BJ (cell line): ENCODE measurements at regions not wholly inside any gene's neighbourhood (a gene's known extent, or its start where the extent isn't known, plus 50 kb on each side); places are given as distances from the start of the nearest gene placed in this dataset.
A peak's percentile ranks its signal among the peaks of the same experiment; 100 is the strongest.

Experiments
- CTCF ChIA-PET: fragments of 350-600 bp; formaldehyde crosslinking; extraction: SDS; loops from one replicate; lab custom pipeline; 2021; ENCODE audit warnings: antibody characterized with exemption, inconsistent platforms; lab: Yijun Ruan, JAX
- POLR2A ChIA-PET: fragments of 300-600 bp; sonication (Branson Sonifier 250); formaldehyde crosslinking; extraction: SDS; loops from one replicate; lab custom pipeline; 2021; ENCODE audit warnings: antibody characterized with exemption; lab: Charles Lee
- DNase-seq: peaks from one replicate; pipeline ENCODE4 v3.0.0-alpha.2; 2011; ENCODE audit warnings: low read depth
- H3K27me3 ChIP-seq: 2 replicates; pipeline ENCODE4 v1.6.0; 2011; ENCODE audit warnings: low read length; ENCODE audit not compliant: control insufficient read depth, insufficient read depth
- H3K36me3 ChIP-seq: 2 replicates; pipeline ENCODE4 v1.5.1; 2011; ENCODE audit warnings: low read length; ENCODE audit not compliant: control insufficient read depth, insufficient read depth
- H3K4me3 ChIP-seq: 2 replicates; pipeline ENCODE4 v1.5.1; 2011; ENCODE audit warnings: low read depth, mild to moderate bottlenecking, control low read depth, low read length
- CTCF ChIP-seq: IDR thresholded peaks from 2 replicates; pipeline ENCODE4 v1.5.1; 2011; ENCODE audit warnings: low read depth, mild to moderate bottlenecking, control low read depth, inconsistent platforms, low read length, moderate library complexity; ENCODE audit not compliant: insufficient read depth

DNA sequence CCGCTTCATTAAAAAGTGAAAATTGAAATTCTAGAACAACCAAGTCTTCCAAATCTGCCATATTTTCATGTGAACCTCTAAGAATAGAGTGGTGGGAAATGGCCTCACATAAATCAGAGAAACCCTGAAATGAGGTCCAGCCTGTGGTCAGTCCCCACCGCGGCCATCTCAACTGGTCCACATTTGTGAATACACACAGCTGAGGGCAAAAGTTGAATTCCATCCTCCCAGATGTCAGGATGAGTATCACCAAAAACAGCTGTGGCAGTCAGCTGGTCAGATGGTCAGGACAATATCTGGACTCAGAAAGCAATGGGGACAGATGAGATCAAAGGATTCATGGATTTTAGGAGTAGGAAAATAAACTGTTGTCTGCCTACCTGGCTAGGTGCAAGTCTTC, 219.4 kb upstream of the NCKAP5 start:
- DNase-seq: no peak
- no peak overlapping the region for H3K4me3 ChIP-seq
- POLR2A ChIA-PET: no interaction called here
- CTCF ChIA-PET: interaction anchor here (1.0 to 3.8 kb wide), 3 partner anchors 10 to 227 kb away, joined by 3 to 15 read pairs (median 3); no protein-coding TSS in a partner anchor
- no peaks in the 10 kb centered on the region for H3K27me3 ChIP-seq
- TF ChIP-seq CTCF: no peak
- H3K36me3 ChIP-seq: no peaks in the 10 kb centered on the region

- Histone ChIP-seq H3K4me3 (no peak overlapping the region), H3K36me3 (no peaks in the 10 kb centered on the region), H3K27me3 (no peaks in the 10 kb centered on the region)
- CTCF ChIA-PET: interaction anchor here (1.0 to 3.8 kb wide), 3 partner anchors 9 to 56 kb away, joined by 3 to 15 read pairs (median 5); no protein-coding TSS in a partner anchor
- TF ChIP-seq CTCF: no peak
- POLR2A ChIA-PET: no interaction called here
- no peak for DNase-seq
Observed at GRCh38 chr2:133788386-133788785, 220.1 kb upstream of the NCKAP5 start.

- ChIA-PET CTCF (interaction anchor here (0.8 to 3.8 kb wide), 5 partner anchors 10 to 229 kb away, joined by 3 to 15 read pairs (median 5); no protein-coding TSS in a partner anchor), POLR2A (no interaction called here)
- H3K4me3 ChIP-seq: no peak overlapping the region
- no peak for TF ChIP-seq CTCF
- H3K36me3 ChIP-seq: no peaks in the 10 kb centered on the region
- DNase-seq: no peak
- H3K27me3 ChIP-seq: no peaks in the 10 kb centered on the region
Observed at GRCh38 chr2:133789743-133790142, 221.5 kb upstream of the NCKAP5 start.

DNA sequence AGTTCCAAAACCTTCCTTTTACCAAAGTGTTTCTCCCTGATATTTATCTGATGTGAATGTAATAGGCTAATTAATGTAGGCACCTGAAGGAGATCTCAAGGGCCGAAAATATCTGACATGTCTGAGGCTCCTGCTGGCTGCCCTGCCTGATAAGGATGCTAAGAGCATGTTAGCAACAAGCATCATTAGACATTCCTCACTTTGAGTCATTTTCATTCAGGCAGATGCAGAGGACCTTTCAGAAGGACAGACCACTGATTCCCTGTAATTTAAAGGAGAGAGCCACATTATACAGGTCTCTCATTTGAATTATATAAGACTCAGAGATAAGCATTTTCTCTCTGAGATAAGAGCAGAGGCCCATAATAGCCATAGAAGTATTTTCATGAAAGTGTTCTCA, 222.4 kb upstream of the NCKAP5 start:
- TF ChIP-seq CTCF: no peak
- CTCF ChIA-PET: interaction anchor here (1.9 to 3.8 kb wide), 2 partner anchors 11 to 53 kb away, joined by 10 to 15 read pairs; no protein-coding TSS in a partner anchor

GRCh38 chr2:133791191-133791590, 222.9 kb upstream of the NCKAP5 start:
- peak; percentile 59 for DNase-seq
- no peaks in the 10 kb centered on the region for H3K27me3 ChIP-seq
- POLR2A ChIA-PET: no interaction called here
- no peaks in the 10 kb centered on the region for H3K36me3 ChIP-seq
- TF ChIP-seq CTCF: no peak
- H3K4me3 ChIP-seq: no peak overlapping the region
- CTCF ChIA-PET: interaction anchor here (1.3 to 3.8 kb wide), 3 partner anchors 11 to 53 kb away, joined by 3 to 15 read pairs (median 10); no protein-coding TSS in a partner anchor

More for the DNA sequence above, 222.4 kb upstream of the NCKAP5 start:
- no peak for DNase-seq
- POLR2A ChIA-PET: no interaction called here
- no peak overlapping the region for H3K4me3 ChIP-seq
- H3K27me3 ChIP-seq: no peaks in the 10 kb centered on the region
- H3K36me3 ChIP-seq: no peaks in the 10 kb centered on the region
